Uterus (tissue), 3 donors: ENCODE measurements at regions not wholly inside any gene's neighbourhood (a gene's known extent, or its start where the extent isn't known, plus 50 kb on each side); places are given as distances from the start of the nearest gene placed in this dataset.
A peak's percentile ranks its signal among the peaks of the same experiment; 100 is the strongest.

Experiments
- DNase-seq, 2 donors: peaks; one replicate each; pipeline ENCODE4 v3.0.0-alpha.2; 2019 to 2020
- H3K27ac ChIP-seq, 2 donors: fragments of 200-600 bp; sonication (generic); 1 replicate in 1 of 2; 2 replicates in 1 of 2; pipeline ENCODE4 v1.5.1; 2016 to 2018
- H3K27me3 ChIP-seq, 2 donors: fragments of 200-600 bp; sonication (generic); one replicate each; pipeline ENCODE4 v1.5.1; 2018 to 2019; ENCODE audit warnings: control low read depth in 1 of 2
- H3K36me3 ChIP-seq, 2 donors: fragments of 200-600 bp; sonication (generic); one replicate each; pipeline ENCODE4 v1.5.1; 2019; ENCODE audit warnings: control low read depth in 1 of 2
- H3K4me1 ChIP-seq, 2 donors: fragments of 200-600 bp; sonication (generic); one replicate each; pipeline ENCODE4 v1.5.1; 2018 to 2019; ENCODE audit warnings: control low read depth in 1 of 2
- H3K4me3 ChIP-seq, 2 donors: fragments of 200-600 bp; sonication (generic); 1 replicate in 1 of 2; 2 replicates in 1 of 2; pipeline ENCODE4 v1.5.1; 2018 to 2019; ENCODE audit warnings: mild to moderate bottlenecking in 1 of 2
- H3K9me3 ChIP-seq, 2 donors: fragments of 200-600 bp; sonication (generic); one replicate each; pipeline ENCODE4 v1.5.1; 2019; ENCODE audit warnings: control low read depth in 1 of 2
- POLR2A ChIP-seq, 2 donors: fragments of 450-650 bp; IDR thresholded peaks; one replicate each; pipeline ENCODE4 v1.6.1; 2016; ENCODE audit warnings: antibody characterized with exemption in 2 of 2, mild to moderate bottlenecking in 1 of 2, moderate library complexity in 1 of 2
- intact Hi-C: fragments of 100-400 bp; cut with DNase I; formaldehyde crosslinking; loops from one replicate; pipeline ENCODE4 v1.15.1; 2023; ENCODE audit warnings: low total_unique reads
- TF ChIP-seq, protein P1 (sequence below), 4 experiments: fragments of 200-600 bp in 2 of 4; fragments of 450-650 bp in 2 of 4; sonication (generic) in 2 of 4; IDR thresholded peaks; one replicate each; pipeline ENCODE4 v1.5.1; 2016 to 2019; ENCODE audit warnings: antibody characterized with exemption in 4 of 4, mild to moderate bottlenecking in 2 of 4, moderate library complexity in 1 of 4
- donor health status: DM: yes; HTN: yes; CAD: no.

DNA sequence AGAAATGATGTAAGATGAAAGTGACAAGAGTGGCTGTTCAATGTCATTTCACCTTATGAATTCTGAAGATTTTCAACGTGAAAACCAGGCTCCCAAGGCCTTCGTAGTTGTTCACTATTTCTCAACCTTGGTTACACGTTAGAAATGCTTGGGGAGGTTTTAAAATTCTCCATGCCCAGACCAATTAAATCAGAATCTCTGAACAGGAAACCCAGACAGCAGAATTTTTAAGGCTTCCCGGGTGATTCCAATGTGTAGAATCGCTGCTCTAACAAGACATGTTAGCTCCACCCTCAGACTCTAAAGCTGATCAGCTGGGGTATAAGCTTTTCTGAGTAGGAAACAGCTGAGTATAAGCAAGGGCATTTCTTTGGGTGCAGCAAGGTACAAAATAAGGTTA lies 160.4 kb upstream of the TET2 start:
- intact Hi-C loops, result no loop called here

GRCh38 chr4:104989371-104989770 lies 157.3 kb upstream of the TET2 start:
- TF ChIP-seq, protein P1, sequence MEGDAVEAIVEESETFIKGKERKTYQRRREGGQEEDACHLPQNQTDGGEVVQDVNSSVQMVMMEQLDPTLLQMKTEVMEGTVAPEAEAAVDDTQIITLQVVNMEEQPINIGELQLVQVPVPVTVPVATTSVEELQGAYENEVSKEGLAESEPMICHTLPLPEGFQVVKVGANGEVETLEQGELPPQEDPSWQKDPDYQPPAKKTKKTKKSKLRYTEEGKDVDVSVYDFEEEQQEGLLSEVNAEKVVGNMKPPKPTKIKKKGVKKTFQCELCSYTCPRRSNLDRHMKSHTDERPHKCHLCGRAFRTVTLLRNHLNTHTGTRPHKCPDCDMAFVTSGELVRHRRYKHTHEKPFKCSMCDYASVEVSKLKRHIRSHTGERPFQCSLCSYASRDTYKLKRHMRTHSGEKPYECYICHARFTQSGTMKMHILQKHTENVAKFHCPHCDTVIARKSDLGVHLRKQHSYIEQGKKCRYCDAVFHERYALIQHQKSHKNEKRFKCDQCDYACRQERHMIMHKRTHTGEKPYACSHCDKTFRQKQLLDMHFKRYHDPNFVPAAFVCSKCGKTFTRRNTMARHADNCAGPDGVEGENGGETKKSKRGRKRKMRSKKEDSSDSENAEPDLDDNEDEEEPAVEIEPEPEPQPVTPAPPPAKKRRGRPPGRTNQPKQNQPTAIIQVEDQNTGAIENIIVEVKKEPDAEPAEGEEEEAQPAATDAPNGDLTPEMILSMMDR (IDR thresholded peaks at IDR 0.05), result no peak
- TF ChIP-seq POLR2A (IDR thresholded peaks at IDR 0.05), result no peak
- H3K4me3 ChIP-seq, result no peak overlapping the region
- H3K27ac ChIP-seq, result no peak overlapping the region
- H3K4me1 ChIP-seq, result no peaks in the 10 kb centered on the region
- DNase-seq, result peak in 1 of 2 donors; percentile 28
- intact Hi-C loops, result no loop called here
- H3K36me3 ChIP-seq, result no peaks in the 10 kb centered on the region
- H3K9me3 ChIP-seq, result no peaks in the 10 kb centered on the region
- no peaks in the 10 kb centered on the region for H3K27me3 ChIP-seq

More for the DNA sequence above, 160.4 kb upstream of the TET2 start:
- Histone ChIP-seq H3K9me3 (peaks cover 0 to 3% of the 10 kb centered on the region in 2 donors), H3K36me3 (no peaks in the 10 kb centered on the region), H3K4me1 (no peaks in the 10 kb centered on the region), H3K27ac (no peak overlapping the region), H3K4me3 (no peak overlapping the region), H3K27me3 (no peaks in the 10 kb centered on the region)
- DNase-seq, result no peak
- TF ChIP-seq POLR2A (IDR thresholded peaks at IDR 0.05), result no peak
- TF ChIP-seq, protein P1 (IDR thresholded peaks at IDR 0.05), result no peak

DNA sequence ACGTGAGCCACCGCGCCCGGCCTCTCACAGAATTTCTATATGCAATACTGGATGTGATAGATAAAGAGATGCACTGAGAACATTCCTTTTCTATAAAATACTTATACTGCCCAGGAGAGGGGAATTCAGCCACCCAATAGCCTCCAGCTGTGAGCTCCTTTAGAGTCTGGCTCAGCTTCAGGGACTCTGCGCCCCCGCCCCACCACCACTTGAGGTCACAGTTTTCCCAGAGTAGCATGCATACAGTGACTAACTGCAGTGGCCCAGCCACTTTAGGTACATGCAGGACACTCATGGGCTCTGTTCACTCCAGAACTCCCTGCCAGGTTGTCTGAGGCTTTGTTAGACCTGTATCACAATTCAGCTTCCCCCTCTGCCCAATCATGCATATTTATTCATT lies 144.4 kb upstream of the TET2 start:
- DNase-seq, result no peak
- no peaks in the 10 kb centered on the region for H3K9me3 ChIP-seq
- H3K4me3 ChIP-seq, result no peak overlapping the region
- H3K4me1 ChIP-seq, result no peaks in the 10 kb centered on the region
- TF ChIP-seq POLR2A (IDR thresholded peaks at IDR 0.05), result no peak
- TF ChIP-seq, protein P1 (IDR thresholded peaks at IDR 0.05), result no peak
- H3K27me3 ChIP-seq, result no peaks in the 10 kb centered on the region
- no peak overlapping the region for H3K27ac ChIP-seq
- no peaks in the 10 kb centered on the region for H3K36me3 ChIP-seq
- intact Hi-C loops, result no loop called here

GRCh38 chr4:105014234-105014633 lies 132.4 kb upstream of the TET2 start:
- H3K9me3 ChIP-seq, result no peaks in the 10 kb centered on the region
- no peak overlapping the region for H3K4me3 ChIP-seq
- no peak for DNase-seq
- TF ChIP-seq, protein P1 (IDR thresholded peaks at IDR 0.05), result no peak
- no peak for TF ChIP-seq POLR2A (IDR thresholded peaks at IDR 0.05)
- intact Hi-C loops, result no loop called here
- no peaks in the 10 kb centered on the region for H3K4me1 ChIP-seq
- H3K27ac ChIP-seq, result no peak overlapping the region
- H3K36me3 ChIP-seq, result no peaks in the 10 kb centered on the region
- no peaks in the 10 kb centered on the region for H3K27me3 ChIP-seq

DNA sequence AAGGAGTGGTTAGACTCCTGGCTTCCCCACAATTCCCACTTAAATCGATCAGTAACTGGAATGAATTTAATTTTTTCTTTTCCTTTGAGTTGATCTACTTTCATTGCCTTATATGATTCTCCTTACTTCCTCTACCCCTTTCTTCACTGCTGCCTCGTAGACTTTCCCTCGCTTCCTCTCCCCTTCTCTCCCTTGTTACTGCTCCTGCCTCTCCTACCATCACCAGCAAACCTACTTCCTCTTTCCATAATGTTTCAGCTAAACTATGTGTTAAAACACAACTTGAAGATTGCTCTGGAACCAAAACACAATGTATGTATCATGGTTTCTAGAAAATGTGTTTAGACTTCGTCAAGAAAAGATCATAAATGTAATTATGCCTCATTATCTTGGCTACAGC lies 132.0 kb upstream of the TET2 start:
- no peak for TF ChIP-seq POLR2A (IDR thresholded peaks at IDR 0.05)
- TF ChIP-seq, protein P1 (IDR thresholded peaks at IDR 0.05), result no peak
- Histone ChIP-seq H3K4me1 (no peaks in the 10 kb centered on the region), H3K27ac (no peak overlapping the region), H3K27me3 (no peaks in the 10 kb centered on the region), H3K36me3 (no peaks in the 10 kb centered on the region), H3K9me3 (no peaks in the 10 kb centered on the region), H3K4me3 (no peak overlapping the region)
- intact Hi-C loops, result no loop called here
- DNase-seq, result no peak
